Large intestine (tissue), 3 donors: ENCODE measurements at regions not wholly inside any gene's neighbourhood (a gene's known extent, or its start where the extent isn't known, plus 50 kb on each side); places are given as distances from the start of the nearest gene placed in this dataset.
A peak's percentile ranks its signal among the peaks of the same experiment; 100 is the strongest.

Experiments
- DNase-seq, 2 donors: peaks; one replicate each; pipeline versions ENCODE4 v3.0.0 to v3.0.0-alpha.2; 2013
- H3K27ac ChIP-seq: one replicate; pipeline ENCODE4 v1.5.1; 2013; ENCODE audit warnings: low read length
- H3K27me3 ChIP-seq: 2 replicates; pipeline ENCODE4 v1.6.1; 2013; ENCODE audit warnings: low read length; ENCODE audit not compliant: control insufficient read depth, insufficient read depth
- H3K36me3 ChIP-seq: 2 replicates; pipeline ENCODE4 v1.6.1; 2013; ENCODE audit warnings: low read length; ENCODE audit not compliant: control insufficient read depth, insufficient read depth
- H3K4me1 ChIP-seq: one replicate; pipeline ENCODE4 v1.6.1; 2013; ENCODE audit warnings: low read length; ENCODE audit not compliant: control insufficient read depth, insufficient read depth
- H3K4me3 ChIP-seq: one replicate; pipeline ENCODE4 v1.5.1; 2013; ENCODE audit warnings: low read length
- H3K9me3 ChIP-seq: one replicate; pipeline ENCODE4 v1.6.1; 2013; ENCODE audit warnings: mild to moderate bottlenecking, low read depth, low read length, moderate library complexity; ENCODE audit not compliant: control insufficient read depth
- WGBS: methylation state at CpG from one replicate; pipeline ENCODE4 v1.1.5; 2013; ENCODE audit warnings: low lambda C conversion rate; ENCODE audit not compliant: insufficient coverage; 5-methylcytosine and 5-hydroxymethylcytosine counted together

GRCh38 chr21:22703521-22703920 lies 1705.3 kb downstream of the NCAM2 start:
- no peak overlapping the region for H3K27ac ChIP-seq
- H3K4me1 ChIP-seq = no peaks in the 10 kb centered on the region
- no peak for DNase-seq
- no peaks in the 10 kb centered on the region for H3K36me3 ChIP-seq
- no peaks in the 10 kb centered on the region for H3K27me3 ChIP-seq
- H3K4me3 ChIP-seq = no peak overlapping the region
- no peaks in the 10 kb centered on the region for H3K9me3 ChIP-seq
- WGBS = 100% methylated on average over 1 of the region's 2 CpGs

GRCh38 chr21:22710721-22711120 lies 1712.5 kb downstream of the NCAM2 start:
- no peaks in the 10 kb centered on the region for H3K4me1 ChIP-seq
- DNase-seq = no peak
- H3K9me3 ChIP-seq = no peaks in the 10 kb centered on the region
- H3K4me3 ChIP-seq = no peak overlapping the region
- H3K27ac ChIP-seq = no peak overlapping the region
- H3K27me3 ChIP-seq = no peaks in the 10 kb centered on the region
- WGBS = no CpG with 5 or more reads among the region's 3 CpGs
- no peaks in the 10 kb centered on the region for H3K36me3 ChIP-seq

DNA sequence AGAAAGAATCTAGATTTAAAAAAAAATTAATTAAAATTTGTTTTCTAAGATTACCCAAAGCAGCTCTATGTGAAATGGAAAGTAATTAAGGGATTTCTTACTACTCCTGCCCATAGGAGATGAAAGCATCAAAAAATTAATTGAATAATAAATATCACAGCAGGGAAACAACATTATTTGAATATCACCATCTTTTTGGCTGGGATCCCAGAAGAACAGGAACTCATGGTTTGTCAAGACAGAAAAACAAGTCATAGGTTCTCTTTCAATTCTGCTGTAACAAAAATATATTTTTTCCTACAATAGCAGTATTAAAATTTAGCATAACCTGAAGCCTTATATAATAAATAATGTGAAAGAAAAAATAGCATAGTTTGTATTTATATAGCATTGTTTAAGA lies 1713.4 kb downstream of the NCAM2 start:
- Histone ChIP-seq H3K4me1 (no peaks in the 10 kb centered on the region), H3K9me3 (no peaks in the 10 kb centered on the region), H3K36me3 (no peaks in the 10 kb centered on the region), H3K27ac (no peak overlapping the region), H3K4me3 (no peak overlapping the region), H3K27me3 (no peaks in the 10 kb centered on the region)
- no peak for DNase-seq

GRCh38 chr21:22725436-22725835 lies 1727.2 kb downstream of the NCAM2 start:
- DNase-seq = no peak
- Histone ChIP-seq H3K27me3 (no peaks in the 10 kb centered on the region), H3K27ac (no peak overlapping the region), H3K4me1 (no peaks in the 10 kb centered on the region), H3K9me3 (peaks cover 7% of the 10 kb centered on the region), H3K36me3 (no peaks in the 10 kb centered on the region), H3K4me3 (no peak overlapping the region)
- no CpG with 5 or more reads among the region's 3 CpGs for WGBS

GRCh38 chr21:22728091-22728490 lies 1729.9 kb downstream of the NCAM2 start:
- H3K36me3 ChIP-seq = no peaks in the 10 kb centered on the region
- H3K9me3 ChIP-seq = peaks cover 7% of the 10 kb centered on the region
- WGBS = 29% methylated on average over 1 of the region's 2 CpGs
- no peaks in the 10 kb centered on the region for H3K27me3 ChIP-seq
- no peaks in the 10 kb centered on the region for H3K4me1 ChIP-seq
- H3K4me3 ChIP-seq = no peak overlapping the region
- no peak overlapping the region for H3K27ac ChIP-seq
- DNase-seq = no peak

DNA sequence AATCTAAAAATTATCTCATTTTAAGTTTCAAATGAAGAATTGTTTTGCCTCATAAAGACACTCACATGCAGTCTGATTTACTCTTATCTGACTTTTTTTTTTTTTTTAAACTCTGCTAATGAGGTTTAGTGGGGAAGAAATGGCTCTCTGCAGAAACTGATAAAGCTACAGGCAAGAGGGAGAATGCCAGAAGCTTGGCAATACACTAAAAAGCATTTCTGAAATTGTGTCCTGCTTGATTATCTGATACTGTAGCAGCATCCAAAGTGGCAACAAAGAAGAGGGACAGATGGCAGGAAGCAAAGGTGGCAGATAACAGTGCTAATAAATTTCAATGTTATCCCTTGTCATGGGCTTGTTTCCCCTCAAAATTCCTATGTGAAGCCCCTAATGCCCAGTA lies 1744.9 kb downstream of the NCAM2 start:
- no peak for DNase-seq
- H3K4me3 ChIP-seq = no peak overlapping the region
- no peaks in the 10 kb centered on the region for H3K36me3 ChIP-seq
- no peaks in the 10 kb centered on the region for H3K4me1 ChIP-seq
- H3K27me3 ChIP-seq = no peaks in the 10 kb centered on the region
- no peaks in the 10 kb centered on the region for H3K9me3 ChIP-seq
- no peak overlapping the region for H3K27ac ChIP-seq

DNA sequence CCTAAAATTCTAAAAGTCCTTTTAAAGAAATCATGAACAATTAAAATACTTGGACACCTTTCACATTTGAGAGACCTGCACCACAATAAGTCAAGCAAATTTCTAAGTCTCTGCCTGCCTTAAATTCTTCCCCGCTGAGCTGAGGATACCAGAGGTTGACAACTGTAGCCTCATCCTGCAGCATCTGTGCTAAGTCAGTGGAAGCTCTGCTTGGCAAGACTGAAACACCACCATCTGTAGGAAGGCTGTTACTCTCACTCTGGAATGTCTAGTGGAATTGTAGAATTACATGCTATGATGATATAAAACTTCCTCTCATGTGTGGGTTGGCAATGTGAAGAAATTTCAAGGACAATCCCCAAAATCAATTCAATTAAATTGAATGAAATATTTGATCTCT lies 1756.5 kb downstream of the NCAM2 start:
- DNase-seq = no peak
- no peaks in the 10 kb centered on the region for H3K9me3 ChIP-seq
- no peaks in the 10 kb centered on the region for H3K4me1 ChIP-seq
- H3K36me3 ChIP-seq = no peaks in the 10 kb centered on the region
- no CpG with 5 or more reads among the region's 1 CpG for WGBS
- no peak overlapping the region for H3K4me3 ChIP-seq
- H3K27ac ChIP-seq = no peak overlapping the region
- no peaks in the 10 kb centered on the region for H3K27me3 ChIP-seq

- no peak for DNase-seq
- Histone ChIP-seq H3K27me3 (no peaks in the 10 kb centered on the region), H3K36me3 (no peaks in the 10 kb centered on the region), H3K4me1 (no peaks in the 10 kb centered on the region), H3K9me3 (no peaks in the 10 kb centered on the region), H3K27ac (no peak overlapping the region), H3K4me3 (no peak overlapping the region)
- WGBS = no CpG with 5 or more reads among the region's 1 CpG
These were observed 1760.3 kb downstream of the NCAM2 start for GRCh38 chr21:22758478-22758877.

- Histone ChIP-seq H3K4me3 (no peak overlapping the region), H3K9me3 (peaks cover 4% of the 10 kb centered on the region), H3K27me3 (no peaks in the 10 kb centered on the region), H3K27ac (no peak overlapping the region), H3K36me3 (no peaks in the 10 kb centered on the region), H3K4me1 (no peaks in the 10 kb centered on the region)
- no CpG with 5 or more reads among the region's 2 CpGs for WGBS
- DNase-seq = no peak
These were observed 1764.3 kb downstream of the NCAM2 start for GRCh38 chr21:22762463-22762862.

DNA sequence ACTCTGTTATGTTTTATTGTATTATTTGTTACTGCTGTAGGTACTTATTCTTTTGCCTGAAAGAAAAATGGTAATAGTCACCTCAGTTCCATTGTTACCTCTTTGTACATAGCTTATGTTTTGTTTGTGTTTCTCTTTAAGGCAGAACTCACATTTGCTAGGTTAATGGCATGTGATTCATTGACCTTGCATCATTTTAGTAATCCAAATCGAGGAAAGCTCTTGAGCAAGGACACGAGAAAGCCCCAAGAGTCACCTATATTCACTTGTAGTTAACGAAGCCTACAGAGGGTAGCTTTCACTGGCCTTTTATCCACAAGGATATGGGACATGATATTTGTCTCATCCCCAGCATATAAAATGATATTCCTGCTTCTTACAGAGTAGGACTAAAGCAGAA lies 1765.2 kb downstream of the NCAM2 start:
- 100% methylated on average over 1 of the region's 3 CpGs for WGBS
- H3K27me3 ChIP-seq = no peaks in the 10 kb centered on the region
- no peak overlapping the region for H3K4me3 ChIP-seq
- peaks cover 4% of the 10 kb centered on the region for H3K9me3 ChIP-seq
- H3K4me1 ChIP-seq = no peaks in the 10 kb centered on the region
- no peaks in the 10 kb centered on the region for H3K36me3 ChIP-seq
- H3K27ac ChIP-seq = no peak overlapping the region
- no peak for DNase-seq

DNA sequence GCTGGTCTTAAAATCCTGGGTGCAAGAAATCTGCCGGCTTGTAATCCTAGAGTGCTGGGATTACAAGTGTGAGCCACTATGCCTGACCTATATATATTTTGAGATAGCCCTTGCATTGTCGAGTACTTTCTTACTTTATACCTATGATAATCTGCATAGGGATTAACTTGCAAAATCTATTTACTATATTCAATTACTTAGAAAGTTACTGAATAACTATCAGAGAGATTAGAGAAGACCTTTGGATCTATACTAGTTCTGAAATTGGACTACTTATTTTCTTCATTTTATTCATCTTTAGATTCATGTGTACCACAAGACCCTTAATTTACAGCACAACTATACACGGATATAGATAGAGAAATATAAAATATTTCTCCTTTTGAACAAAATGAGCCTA lies 1766.0 kb downstream of the NCAM2 start:
- H3K27ac ChIP-seq = no peak overlapping the region
- H3K27me3 ChIP-seq = no peaks in the 10 kb centered on the region
- peak in 1 of 2 donors; percentile 22 for DNase-seq
- no peaks in the 10 kb centered on the region for H3K4me1 ChIP-seq
- no peaks in the 10 kb centered on the region for H3K36me3 ChIP-seq
- WGBS = 20% methylated on average over 1 of the region's 3 CpGs
- H3K4me3 ChIP-seq = no peak overlapping the region
- H3K9me3 ChIP-seq = peaks cover 4% of the 10 kb centered on the region
